Endothelial cell of umbilical vein (primary cell): ENCODE measurements at regions not wholly inside any gene's neighbourhood (a gene's known extent, or its start where the extent isn't known, plus 50 kb on each side); places are given as distances from the start of the nearest gene placed in this dataset.

Source experiments
- CTCF ChIP-seq, 2 donors: IDR thresholded peaks; 1 replicate in 1 of 2; 2 replicates in 1 of 2; pipeline ENCODE4 v1.5.1; 2011; ENCODE audit warnings: low read length in 2 of 2, mild to moderate bottlenecking in 2 of 2, moderate library complexity in 2 of 2, control low read depth in 1 of 2, inconsistent platforms in 1 of 2, low read depth in 1 of 2; ENCODE audit not compliant: insufficient read depth in 1 of 2; ENCODE audit errors: extremely low read depth in 1 of 2
- EZH2 ChIP-seq: IDR thresholded peaks from 2 replicates; pipeline ENCODE4 v1.6.1; 2012; ENCODE audit warnings: borderline replicate concordance, low read depth, mild to moderate bottlenecking, moderate library complexity, low read length, inconsistent platforms; ENCODE audit not compliant: severe bottlenecking
- FOS ChIP-seq: IDR thresholded peaks from 2 replicates; pipeline ENCODE4 v1.6.1; 2011; ENCODE audit warnings: mild to moderate bottlenecking, low read length, moderate library complexity, borderline replicate concordance; ENCODE audit not compliant: insufficient read depth
- GATA2 ChIP-seq: IDR thresholded peaks from 2 replicates; pipeline ENCODE4 v1.7.0; 2011; ENCODE audit warnings: low read depth, mild to moderate bottlenecking, moderate library complexity, mixed read lengths, low read length; ENCODE audit not compliant: insufficient read length, insufficient read depth
- JUN ChIP-seq: IDR thresholded peaks from 2 replicates; pipeline ENCODE4 v1.6.1; 2011; ENCODE audit warnings: borderline replicate concordance, low read depth; ENCODE audit not compliant: insufficient read length, insufficient read depth
- MYC ChIP-seq: IDR thresholded peaks from one replicate; pipeline ENCODE4 v1.6.1; 2011; ENCODE audit warnings: mild to moderate bottlenecking, low read depth, low read length
- POLR2A ChIP-seq: IDR thresholded peaks from 2 replicates; pipeline ENCODE4 v1.6.1; 2012; ENCODE audit warnings: low read depth, mild to moderate bottlenecking, control low read depth, low read length
- POLR2AphosphoS5 ChIP-seq: IDR thresholded peaks from 2 replicates; pipeline ENCODE4 v1.6.1; 2012; ENCODE audit warnings: low read depth, mild to moderate bottlenecking, control low read depth, low read length, moderate library complexity; ENCODE audit not compliant: insufficient read depth

GRCh38 chr3:113097960-113098447, 107.2 kb downstream of the GTPBP8 start:
- TF ChIP-seq POLR2AphosphoS5 (no peak), EZH2 (no peak), POLR2A (no peak), JUN (no peak), FOS (no peak), CTCF (IDR thresholded peaks at IDR 0.05; ENCODE audit: extremely low read depth in 1 of 2, insufficient read depth in 1 of 2, low read depth in 1 of 2, low read length in 2 of 2) (no peak), GATA2 (no peak), MYC (no peak)
